ENCODE measurements at regions not wholly inside any gene's neighbourhood (a gene's known extent, or its start where the extent isn't known, plus 50 kb on each side); places are given as distances from the start of the nearest gene placed in this dataset.
"Not testable (repeated sequence)": the region's sequence is repeated elsewhere in the genome, so short reads cannot be mapped to it uniquely, and the experiment has no call there.

DNA sequence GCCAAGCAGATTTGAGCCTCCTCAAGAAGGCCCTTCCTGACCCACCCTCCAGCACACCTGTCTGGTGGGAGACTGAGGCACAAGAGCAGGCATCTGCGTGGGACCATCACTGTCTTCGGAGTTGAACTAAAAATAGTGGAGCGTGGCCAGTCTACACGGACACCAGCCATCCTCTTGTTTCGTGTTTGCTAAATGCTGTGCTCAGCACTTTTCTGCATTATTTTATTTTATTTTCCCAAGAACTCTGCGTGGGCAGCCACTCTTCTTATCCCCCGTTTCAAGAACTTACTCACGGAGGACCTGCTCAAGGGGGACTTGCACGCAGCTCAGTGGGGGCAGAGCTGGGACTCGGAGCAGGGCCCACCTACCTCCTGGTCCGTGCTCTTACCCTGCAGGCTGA is 60.8 kb downstream of the SOCS3 start:
- Mint-ChIP-seq H3K4me3 (no peak overlapping the region), H3K27me3 (ENCODE audit: low read depth) (no peaks in the 10 kb centered on the region), H3K9me3 (no peaks in the 10 kb centered on the region), H3K27ac (ENCODE audit: unreplicated experiment) (no peak overlapping the region), H3K4me1 (no peaks in the 10 kb centered on the region), H3K36me3 (ENCODE audit: low read depth) (no peaks in the 10 kb centered on the region)
- no peak for DNase-seq (ENCODE audit: low read depth, low spot score)
- TF ChIP-seq, protein P1, sequence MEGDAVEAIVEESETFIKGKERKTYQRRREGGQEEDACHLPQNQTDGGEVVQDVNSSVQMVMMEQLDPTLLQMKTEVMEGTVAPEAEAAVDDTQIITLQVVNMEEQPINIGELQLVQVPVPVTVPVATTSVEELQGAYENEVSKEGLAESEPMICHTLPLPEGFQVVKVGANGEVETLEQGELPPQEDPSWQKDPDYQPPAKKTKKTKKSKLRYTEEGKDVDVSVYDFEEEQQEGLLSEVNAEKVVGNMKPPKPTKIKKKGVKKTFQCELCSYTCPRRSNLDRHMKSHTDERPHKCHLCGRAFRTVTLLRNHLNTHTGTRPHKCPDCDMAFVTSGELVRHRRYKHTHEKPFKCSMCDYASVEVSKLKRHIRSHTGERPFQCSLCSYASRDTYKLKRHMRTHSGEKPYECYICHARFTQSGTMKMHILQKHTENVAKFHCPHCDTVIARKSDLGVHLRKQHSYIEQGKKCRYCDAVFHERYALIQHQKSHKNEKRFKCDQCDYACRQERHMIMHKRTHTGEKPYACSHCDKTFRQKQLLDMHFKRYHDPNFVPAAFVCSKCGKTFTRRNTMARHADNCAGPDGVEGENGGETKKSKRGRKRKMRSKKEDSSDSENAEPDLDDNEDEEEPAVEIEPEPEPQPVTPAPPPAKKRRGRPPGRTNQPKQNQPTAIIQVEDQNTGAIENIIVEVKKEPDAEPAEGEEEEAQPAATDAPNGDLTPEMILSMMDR (conservative IDR thresholded peaks at IDR 0.05): no peak

DNA sequence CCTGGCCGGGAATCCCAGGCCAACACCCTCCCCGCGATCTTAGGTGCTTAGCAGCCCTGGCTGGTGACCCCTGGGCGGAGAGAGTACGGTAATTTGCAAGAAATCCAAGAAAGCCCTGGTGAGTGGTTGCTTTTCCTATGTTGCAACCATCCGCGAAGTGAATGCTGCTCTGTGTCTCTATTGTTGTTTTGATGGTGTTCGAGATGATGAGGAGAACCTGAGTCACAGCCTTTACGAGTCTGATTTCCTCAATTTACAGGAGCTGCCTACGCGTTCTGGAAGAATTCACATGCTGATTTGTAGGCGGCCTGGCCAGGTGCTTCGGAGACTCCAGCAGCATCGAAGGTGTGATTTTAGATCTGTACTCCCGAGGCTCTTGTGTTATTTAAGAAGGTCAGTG is 63.3 kb downstream of the TMEM235 start:
- DNase-seq (ENCODE audit: low read depth, low spot score): no peak
- TF ChIP-seq, protein P1 (conservative IDR thresholded peaks at IDR 0.05): no peak
- Mint-ChIP-seq H3K27ac (ENCODE audit: unreplicated experiment) (no peak overlapping the region), H3K4me1 (no peaks in the 10 kb centered on the region), H3K9me3 (no peaks in the 10 kb centered on the region), H3K27me3 (ENCODE audit: low read depth) (no peaks in the 10 kb centered on the region), H3K36me3 (ENCODE audit: low read depth) (no peaks in the 10 kb centered on the region), H3K4me3 (no peak overlapping the region)

- Mint-ChIP-seq H3K9me3 (no peaks in the 10 kb centered on the region), H3K4me3 (no peak overlapping the region), H3K27ac (ENCODE audit: unreplicated experiment) (no peak overlapping the region), H3K27me3 (ENCODE audit: low read depth) (no peaks in the 10 kb centered on the region), H3K36me3 (ENCODE audit: low read depth) (no peaks in the 10 kb centered on the region), H3K4me1 (no peaks in the 10 kb centered on the region)
- TF ChIP-seq, protein P1 (conservative IDR thresholded peaks at IDR 0.05): no peak
- DNase-seq (ENCODE audit: low read depth, low spot score): no peak
Measured at GRCh38 chr17:78294356-78294755, 62.9 kb downstream of the TMEM235 start.

- not testable (repeated sequence) for H3K27me3 Mint-ChIP-seq (ENCODE audit: low read depth); DNase-seq (ENCODE audit: low read depth, low spot score); H3K4me3 Mint-ChIP-seq; H3K36me3 Mint-ChIP-seq (ENCODE audit: low read depth); H3K27ac Mint-ChIP-seq (ENCODE audit: unreplicated experiment); H3K4me1 Mint-ChIP-seq; H3K9me3 Mint-ChIP-seq
Measured at GRCh38 chr17:78293151-78293550, 61.7 kb downstream of the TMEM235 start.

- Mint-ChIP-seq H3K27ac (ENCODE audit: unreplicated experiment) (no peak overlapping the region), H3K4me1 (no peaks in the 10 kb centered on the region), H3K9me3 (no peaks in the 10 kb centered on the region), H3K4me3 (no peak overlapping the region), H3K27me3 (ENCODE audit: low read depth) (no peaks in the 10 kb centered on the region), H3K36me3 (ENCODE audit: low read depth) (no peaks in the 10 kb centered on the region)
- no peak for DNase-seq (ENCODE audit: low read depth, low spot score)
- TF ChIP-seq, protein P1 (conservative IDR thresholded peaks at IDR 0.05): no peak
Measured at GRCh38 chr17:78291944-78292910, 60.8 kb downstream of the TMEM235 start.

- Mint-ChIP-seq H3K4me3 (no peak overlapping the region), H3K9me3 (no peaks in the 10 kb centered on the region), H3K27ac (ENCODE audit: unreplicated experiment) (no peak overlapping the region), H3K4me1 (no peaks in the 10 kb centered on the region), H3K36me3 (ENCODE audit: low read depth) (no peaks in the 10 kb centered on the region), H3K27me3 (ENCODE audit: low read depth) (no peaks in the 10 kb centered on the region)
- DNase-seq (ENCODE audit: low read depth, low spot score): no peak
- TF ChIP-seq, protein P1 (conservative IDR thresholded peaks at IDR 0.05): no peak
Measured at GRCh38 chr17:78290721-78291120, 59.3 kb downstream of the TMEM235 start.

Measured in neural crest cell (in vitro differentiated cells).